Activated CD4-positive, alpha-beta memory T cell treated with anti-CD3 and anti-CD28 coated beads, Interleukin-2, amount 10 ng/mL, durations not matched to agents 7 days and 5 days (primary cell): ENCODE measurements at regions not wholly inside any gene's neighbourhood (a gene's known extent, or its start where the extent isn't known, plus 50 kb on each side); places are given as distances from the start of the nearest gene placed in this dataset.

Experiments used
- CTCF ChIA-PET: fragments of 350-600 bp; sonication (Branson Sonifier 250); formaldehyde crosslinking; loops from one replicate; lab custom pipeline; 2021; ENCODE audit warnings: antibody characterized with exemption, inconsistent platforms; lab: Charles Lee
- POLR2A ChIA-PET: fragments of 350-600 bp; sonication (Branson Sonifier 250); formaldehyde crosslinking; loops from one replicate; lab custom pipeline; 2021; ENCODE audit warnings: antibody characterized with exemption; lab: Charles Lee
- DNase-seq: peaks from one replicate; pipeline ENCODE4 v3.0.0-alpha.2; 2020
- H3K27ac Mint-ChIP-seq: one replicate; pipeline ENCODE4 v1.8.0; 2021; ENCODE audit warnings: mild to moderate bottlenecking, mixed read lengths
- H3K27me3 Mint-ChIP-seq: one replicate; pipeline ENCODE4 v1.8.0; 2021; ENCODE audit warnings: mixed read lengths
- H3K36me3 Mint-ChIP-seq: one replicate; pipeline ENCODE4 v1.8.0; 2021; ENCODE audit warnings: low read depth, mixed read lengths
- H3K4me1 Mint-ChIP-seq: one replicate; pipeline ENCODE4 v1.8.0; 2021; ENCODE audit warnings: mixed read lengths
- H3K4me3 Mint-ChIP-seq: one replicate; pipeline ENCODE4 v1.8.0; 2021; ENCODE audit warnings: mild to moderate bottlenecking, mixed read lengths
- H3K9me3 Mint-ChIP-seq: one replicate; pipeline ENCODE4 v1.8.0; 2021; ENCODE audit warnings: mixed read lengths

DNA sequence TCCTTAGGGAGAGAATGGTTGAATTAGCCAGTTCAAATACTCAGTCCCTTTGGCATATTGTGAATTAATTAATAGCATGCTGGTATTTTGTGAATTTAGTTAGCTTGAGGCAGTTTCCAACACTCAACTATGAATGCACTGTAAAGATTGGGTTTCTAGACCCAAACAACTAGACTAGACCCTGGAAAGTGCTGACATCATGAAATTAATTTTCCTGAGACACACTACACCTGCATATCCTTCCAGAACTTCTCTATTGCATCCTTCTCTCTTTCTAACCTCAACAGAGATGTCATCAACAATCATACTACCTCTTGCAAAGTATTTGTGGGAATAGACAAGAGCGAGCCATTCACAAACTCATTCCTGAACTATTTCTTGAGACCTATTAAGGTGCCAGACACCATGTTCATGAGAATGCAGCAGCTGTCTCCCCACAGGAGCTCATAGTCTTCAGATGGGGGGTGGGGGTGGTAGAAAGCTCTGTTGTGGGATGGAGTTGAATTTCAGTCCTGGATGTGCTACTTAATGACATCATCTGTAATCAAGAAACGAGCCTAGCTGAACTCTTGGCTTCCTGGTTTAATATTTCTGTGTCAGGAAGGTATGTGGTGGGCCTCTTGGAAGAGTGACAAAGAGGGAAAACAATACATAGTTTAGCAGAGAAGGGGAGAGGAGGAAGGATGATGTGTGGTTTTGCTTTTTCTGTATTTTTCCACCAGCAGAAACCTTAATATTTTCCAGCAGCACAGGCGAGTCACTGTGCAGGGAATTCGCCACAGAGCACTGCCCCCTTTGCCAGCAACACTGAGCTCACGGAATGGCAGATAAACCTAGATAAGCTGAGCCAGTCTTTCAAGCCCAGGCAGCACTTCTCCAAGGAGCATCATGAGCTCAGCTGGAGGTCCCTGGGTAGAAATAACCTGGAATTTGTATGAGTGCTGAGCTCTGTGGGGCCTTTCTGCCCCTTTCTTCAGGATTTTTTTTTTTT, 53.1 kb upstream of the CYSLTR2 start:
- Mint-ChIP-seq H3K4me3 (no peak overlapping the region), H3K36me3 (no peaks in the 10 kb centered on the region), H3K4me1 (peaks cover 4% of the 10 kb centered on the region), H3K27ac (no peak overlapping the region), H3K9me3 (peaks cover 2% of the 10 kb centered on the region), H3K27me3 (peaks cover 6% of the 10 kb centered on the region)
- DNase-seq = no peak
- CTCF ChIA-PET = interaction anchor here (0.9 kb wide), 1 partner anchor 131 kb away, joined by 3 read pairs; no protein-coding TSS in a partner anchor
- POLR2A ChIA-PET = no interaction called here

DNA sequence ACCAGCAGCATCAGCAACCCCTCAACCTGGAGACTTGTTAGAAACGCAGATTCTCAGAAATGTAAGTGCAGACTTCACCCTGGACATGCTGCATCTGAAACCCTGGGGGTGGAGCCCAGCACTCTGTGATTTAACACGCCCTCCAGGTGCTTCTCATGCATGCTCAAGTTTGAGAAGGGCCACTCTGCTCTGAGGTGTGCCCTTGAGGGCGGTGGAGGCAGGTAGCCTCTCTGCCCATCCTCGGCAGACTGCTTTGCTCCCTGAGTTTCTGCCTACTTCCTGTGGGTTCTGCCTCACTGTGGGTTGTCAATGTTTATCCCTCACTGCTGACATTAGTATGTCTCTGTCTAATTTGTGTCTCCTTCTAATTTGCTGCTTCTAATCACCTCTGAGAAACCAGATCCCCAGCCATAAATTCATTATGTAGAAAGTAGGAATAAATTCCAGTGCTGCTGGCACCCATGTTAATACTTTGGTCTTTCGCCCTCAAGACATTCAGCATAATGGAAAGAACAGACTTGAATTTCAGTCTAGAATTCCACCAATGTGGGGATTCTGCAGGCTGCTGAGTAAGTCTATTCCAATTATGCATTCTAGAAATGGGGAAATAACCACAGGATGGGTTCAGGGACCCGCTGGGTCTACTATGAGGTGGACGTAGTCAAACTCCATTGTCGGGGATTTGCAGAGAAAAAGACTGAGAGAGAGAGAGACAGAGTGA, 51.3 kb upstream of the CYSLTR2 start:
- Mint-ChIP-seq H3K4me1 (peaks cover 4% of the 10 kb centered on the region), H3K27ac (no peak overlapping the region), H3K27me3 (peaks cover 14% of the 10 kb centered on the region), H3K9me3 (peaks cover 12% of the 10 kb centered on the region), H3K36me3 (no peaks in the 10 kb centered on the region), H3K4me3 (no peak overlapping the region)
- CTCF ChIA-PET = no interaction called here
- no peak for DNase-seq
- POLR2A ChIA-PET = no interaction called here

DNA sequence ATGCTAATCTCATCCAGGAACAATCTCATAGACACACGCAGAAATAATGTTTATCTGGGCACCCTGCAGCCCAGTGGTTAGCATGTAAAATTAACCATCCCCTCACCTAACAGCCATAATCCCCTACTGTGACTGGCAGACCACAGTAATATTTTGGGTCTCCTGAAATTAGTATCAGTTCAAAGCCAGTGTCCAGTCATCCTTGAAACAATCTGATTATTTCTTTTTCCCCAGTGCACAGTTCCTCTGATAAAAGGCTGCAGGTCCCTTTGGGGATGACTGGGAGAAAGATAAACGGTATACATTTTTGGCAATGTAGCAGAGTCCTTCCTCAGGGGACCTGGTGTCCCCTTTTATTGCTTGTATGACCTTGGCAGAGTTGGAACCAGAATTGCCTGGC, 50.4 kb upstream of the CYSLTR2 start:
- H3K36me3 Mint-ChIP-seq = no peaks in the 10 kb centered on the region
- no peak for DNase-seq
- no peak overlapping the region for H3K4me3 Mint-ChIP-seq
- POLR2A ChIA-PET = no interaction called here
- H3K9me3 Mint-ChIP-seq = peaks cover 15% of the 10 kb centered on the region
- CTCF ChIA-PET = no interaction called here
- peaks cover 4% of the 10 kb centered on the region for H3K4me1 Mint-ChIP-seq
- H3K27ac Mint-ChIP-seq = no peak overlapping the region
- H3K27me3 Mint-ChIP-seq = peaks cover 19% of the 10 kb centered on the region
